ENCODE measurements at regions not wholly inside any gene's neighbourhood (a gene's known extent, or its start where the extent isn't known, plus 50 kb on each side); places are given as distances from the start of the nearest gene placed in this dataset.
A peak's percentile ranks its signal among the peaks of the same experiment; 100 is the strongest.

DNA sequence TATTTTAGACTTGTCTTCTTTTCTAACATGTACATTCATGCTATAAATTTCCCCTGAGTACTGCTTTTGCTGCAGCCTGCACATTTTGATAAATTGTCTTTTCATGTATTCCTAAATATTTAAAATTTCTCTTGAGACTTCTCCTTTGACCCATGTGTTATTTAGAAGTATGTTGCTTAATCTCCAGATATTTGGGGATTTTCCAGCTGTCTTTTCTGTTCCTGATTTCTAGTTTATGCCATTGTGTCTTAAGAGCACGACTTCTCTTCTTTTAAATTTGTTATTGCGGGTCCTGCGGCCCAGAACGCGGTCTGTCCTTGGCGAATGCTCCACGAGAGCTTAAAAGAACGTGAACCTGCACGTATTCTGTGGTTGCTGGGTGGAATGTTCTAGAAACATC is 136.4 kb downstream of the KIF26A start:
- no peak for ATAC-seq (ENCODE audit: low read depth)
- H3K4me1 ChIP-seq (ENCODE audit: insufficient read depth, poor library complexity, severe bottlenecking): peaks cover 5% of the 10 kb centered on the region
- H3K4me3 ChIP-seq (ENCODE audit: severe bottlenecking): no peak overlapping the region
- TF ChIP-seq, protein P1, sequence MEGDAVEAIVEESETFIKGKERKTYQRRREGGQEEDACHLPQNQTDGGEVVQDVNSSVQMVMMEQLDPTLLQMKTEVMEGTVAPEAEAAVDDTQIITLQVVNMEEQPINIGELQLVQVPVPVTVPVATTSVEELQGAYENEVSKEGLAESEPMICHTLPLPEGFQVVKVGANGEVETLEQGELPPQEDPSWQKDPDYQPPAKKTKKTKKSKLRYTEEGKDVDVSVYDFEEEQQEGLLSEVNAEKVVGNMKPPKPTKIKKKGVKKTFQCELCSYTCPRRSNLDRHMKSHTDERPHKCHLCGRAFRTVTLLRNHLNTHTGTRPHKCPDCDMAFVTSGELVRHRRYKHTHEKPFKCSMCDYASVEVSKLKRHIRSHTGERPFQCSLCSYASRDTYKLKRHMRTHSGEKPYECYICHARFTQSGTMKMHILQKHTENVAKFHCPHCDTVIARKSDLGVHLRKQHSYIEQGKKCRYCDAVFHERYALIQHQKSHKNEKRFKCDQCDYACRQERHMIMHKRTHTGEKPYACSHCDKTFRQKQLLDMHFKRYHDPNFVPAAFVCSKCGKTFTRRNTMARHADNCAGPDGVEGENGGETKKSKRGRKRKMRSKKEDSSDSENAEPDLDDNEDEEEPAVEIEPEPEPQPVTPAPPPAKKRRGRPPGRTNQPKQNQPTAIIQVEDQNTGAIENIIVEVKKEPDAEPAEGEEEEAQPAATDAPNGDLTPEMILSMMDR (IDR thresholded peaks at IDR 0.05; ENCODE audit: poor library complexity, severe bottlenecking): no peak
- H3K9me3 ChIP-seq (ENCODE audit: severe bottlenecking): no peaks in the 10 kb centered on the region
- H3K27ac ChIP-seq (ENCODE audit: poor library complexity, severe bottlenecking): no peak overlapping the region
- no peak for DNase-seq (ENCODE audit: low spot score)
- H3K36me3 ChIP-seq (ENCODE audit: low read depth): no peaks in the 10 kb centered on the region
- H3K27me3 ChIP-seq (ENCODE audit: insufficient read depth, poor library complexity, severe bottlenecking): peaks cover 54% of the 10 kb centered on the region

DNA sequence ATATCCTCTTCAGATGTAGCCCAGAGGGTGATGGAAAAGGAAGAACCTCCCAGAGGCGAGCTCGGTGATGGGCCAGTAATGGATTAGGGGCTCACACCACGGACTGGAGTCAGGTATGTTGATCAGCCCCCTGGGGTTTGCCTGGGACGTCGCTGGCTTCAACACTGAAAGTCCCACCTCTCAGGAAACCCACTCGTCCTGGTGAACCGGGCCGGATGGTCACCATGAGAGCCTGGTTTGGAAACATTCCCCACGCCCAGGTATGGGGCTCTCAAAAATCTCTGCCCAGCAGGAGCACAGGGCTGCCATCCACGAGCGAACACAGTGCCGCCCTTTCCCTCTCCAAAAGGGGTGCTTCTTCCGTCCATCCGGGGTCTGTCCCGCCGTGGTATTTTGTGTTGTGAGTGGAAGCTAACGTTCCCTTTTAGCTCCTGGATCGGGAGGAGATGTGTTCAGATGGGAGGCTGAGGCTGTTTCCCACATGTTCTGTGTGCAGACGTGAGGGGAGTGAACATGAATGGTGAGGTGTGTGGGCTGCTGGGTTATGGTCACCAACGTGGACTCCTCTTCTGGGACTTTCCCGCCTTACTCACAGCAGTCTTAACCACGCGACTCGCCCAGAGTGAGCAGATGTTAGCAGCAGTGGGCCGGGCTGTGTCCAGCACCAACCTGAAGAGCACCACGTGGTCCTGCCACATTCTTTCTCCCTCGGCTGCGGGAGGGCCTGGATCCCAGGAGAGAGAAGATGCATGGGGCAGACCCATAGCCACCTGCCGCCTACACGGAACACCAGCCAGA is 139.2 kb downstream of the KIF26A start:
- no peaks in the 10 kb centered on the region for H3K9me3 ChIP-seq (ENCODE audit: severe bottlenecking)
- ATAC-seq (ENCODE audit: low read depth) (no peak), DNase-seq (ENCODE audit: low spot score) (peak; percentile 57)
- no peak overlapping the region for H3K27ac ChIP-seq (ENCODE audit: poor library complexity, severe bottlenecking)
- TF ChIP-seq, protein P1 (IDR thresholded peaks at IDR 0.05; ENCODE audit: poor library complexity, severe bottlenecking): no peak
- H3K27me3 ChIP-seq (ENCODE audit: insufficient read depth, poor library complexity, severe bottlenecking): peaks cover 63% of the 10 kb centered on the region
- peaks cover 5% of the 10 kb centered on the region for H3K4me1 ChIP-seq (ENCODE audit: insufficient read depth, poor library complexity, severe bottlenecking)
- H3K36me3 ChIP-seq (ENCODE audit: low read depth): no peaks in the 10 kb centered on the region
- H3K4me3 ChIP-seq (ENCODE audit: severe bottlenecking): no peak overlapping the region

DNA sequence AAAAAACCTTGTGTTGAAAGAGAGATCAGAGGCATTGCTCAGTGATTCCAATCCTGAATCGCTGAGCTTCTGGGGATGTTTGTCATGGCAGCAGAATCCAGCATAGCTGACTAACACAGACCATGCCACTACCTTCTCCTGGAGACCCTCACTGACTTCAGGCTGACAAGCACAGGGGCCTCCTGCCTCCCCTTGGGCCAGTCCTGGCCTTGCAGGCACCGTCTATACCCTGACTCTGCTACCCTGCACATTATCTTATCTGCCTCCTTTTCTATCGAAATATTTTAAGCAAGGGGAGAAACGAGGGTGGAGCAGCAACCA is 139.8 kb downstream of the KIF26A start:
- ATAC-seq (ENCODE audit: low read depth) (no peak), DNase-seq (ENCODE audit: low spot score) (no peak)
- H3K27ac ChIP-seq (ENCODE audit: poor library complexity, severe bottlenecking): no peak overlapping the region
- H3K36me3 ChIP-seq (ENCODE audit: low read depth): no peaks in the 10 kb centered on the region
- H3K4me3 ChIP-seq (ENCODE audit: severe bottlenecking): no peak overlapping the region
- H3K27me3 ChIP-seq (ENCODE audit: insufficient read depth, poor library complexity, severe bottlenecking): peaks cover 65% of the 10 kb centered on the region
- peaks cover 5% of the 10 kb centered on the region for H3K4me1 ChIP-seq (ENCODE audit: insufficient read depth, poor library complexity, severe bottlenecking)
- H3K9me3 ChIP-seq (ENCODE audit: severe bottlenecking): no peaks in the 10 kb centered on the region
- TF ChIP-seq, protein P1 (IDR thresholded peaks at IDR 0.05; ENCODE audit: poor library complexity, severe bottlenecking): no peak

DNA sequence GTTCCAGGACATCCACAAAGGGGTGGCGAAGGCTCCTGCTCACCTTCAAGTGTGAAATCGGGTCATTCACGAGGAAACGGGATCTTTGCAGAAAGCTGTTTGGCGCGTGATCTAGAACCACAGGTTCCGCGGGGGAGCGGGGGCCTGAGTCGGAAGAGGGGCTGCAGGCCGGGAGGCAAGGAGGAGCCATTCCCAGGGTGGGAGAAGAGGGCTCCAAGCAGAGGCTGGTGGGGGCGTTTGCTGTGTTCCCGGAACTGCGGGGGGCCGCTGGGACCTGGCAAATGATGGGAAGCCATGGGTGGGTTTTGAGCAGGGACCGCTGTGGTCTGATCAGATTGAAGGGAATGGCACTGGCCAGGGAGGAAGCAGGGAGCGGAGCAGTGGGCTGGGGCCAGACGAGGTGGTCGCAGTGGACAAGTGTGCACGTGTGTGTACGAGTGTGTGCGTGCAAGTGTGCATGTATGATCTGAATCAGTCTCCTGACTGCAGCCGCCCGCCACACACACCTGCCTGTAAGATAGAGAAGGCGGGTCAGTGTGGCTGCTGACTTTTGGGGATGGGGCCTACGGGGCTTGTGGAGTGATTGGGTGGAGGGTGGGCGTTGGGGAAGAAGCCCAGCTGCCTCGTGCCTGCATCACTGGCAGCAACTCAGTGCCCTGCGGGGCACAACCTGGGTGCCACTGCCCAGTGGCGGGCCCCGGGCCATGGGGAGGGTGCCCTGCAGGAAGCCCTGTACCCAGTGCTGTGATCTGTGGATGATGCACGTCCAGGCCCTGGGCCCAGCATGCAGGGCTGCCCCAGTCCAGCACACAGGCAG is 141.9 kb downstream of the KIF26A start:
- ATAC-seq (ENCODE audit: low read depth) (0 out of 3 replicates have a peak, but pooled peaks have one; percentile 6), DNase-seq (ENCODE audit: low spot score) (peak; percentile 63)
- Histone ChIP-seq H3K4me1 (ENCODE audit: insufficient read depth, poor library complexity, severe bottlenecking) (peaks cover 5% of the 10 kb centered on the region), H3K27ac (ENCODE audit: poor library complexity, severe bottlenecking) (no peak overlapping the region), H3K27me3 (ENCODE audit: insufficient read depth, poor library complexity, severe bottlenecking) (peaks cover 56% of the 10 kb centered on the region), H3K9me3 (ENCODE audit: severe bottlenecking) (no peaks in the 10 kb centered on the region), H3K36me3 (ENCODE audit: low read depth) (no peaks in the 10 kb centered on the region), H3K4me3 (ENCODE audit: severe bottlenecking) (no peak overlapping the region)
- TF ChIP-seq, protein P1 (IDR thresholded peaks at IDR 0.05; ENCODE audit: poor library complexity, severe bottlenecking): no peak
